Stimulated activated naive CD8-positive, alpha-beta T cell treated with anti-CD3 and anti-CD28 coated beads, Interleukin-15, amount 100 ng/mL, for 72 hours (primary cell): ENCODE measurements at regions not wholly inside any gene's neighbourhood (a gene's known extent, or its start where the extent isn't known, plus 50 kb on each side); places are given as distances from the start of the nearest gene placed in this dataset.
"Not testable (repeated sequence)": the region's sequence is repeated elsewhere in the genome, so short reads cannot be mapped to it uniquely, and the experiment has no call there.

Experiments used
- ATAC-seq: fragments of 150-1000 bp; cut with Tn5 transposase; 2 replicates; pipeline ENCODE4 v1.10.0; 2021; ENCODE audit warnings: mild to moderate bottlenecking, moderate library complexity
- DNase-seq, 2 donors: peaks; one replicate each; pipeline ENCODE4 v3.0.0; 2021 to 2022
- H3K27ac Mint-ChIP-seq, 2 donors: one replicate each; pipeline ENCODE4 v1.8.0; 2022; ENCODE audit warnings: mild to moderate bottlenecking in 2 of 2, mixed read lengths in 2 of 2, moderate library complexity in 2 of 2
- H3K27me3 Mint-ChIP-seq: one replicate; pipeline ENCODE4 v1.8.0; 2022; ENCODE audit warnings: mixed read lengths
- H3K4me1 Mint-ChIP-seq: one replicate; pipeline ENCODE4 v1.8.0; 2022; ENCODE audit warnings: mild to moderate bottlenecking, mixed read lengths
- H3K4me3 Mint-ChIP-seq, 2 donors: one replicate each; pipeline ENCODE4 v1.8.0; 2022; ENCODE audit warnings: mild to moderate bottlenecking in 2 of 2, mixed read lengths in 2 of 2, moderate library complexity in 1 of 2
- H3K9me3 Mint-ChIP-seq, 2 donors: one replicate each; pipeline ENCODE4 v1.8.0; 2022; ENCODE audit warnings: mixed read lengths in 2 of 2

DNA sequence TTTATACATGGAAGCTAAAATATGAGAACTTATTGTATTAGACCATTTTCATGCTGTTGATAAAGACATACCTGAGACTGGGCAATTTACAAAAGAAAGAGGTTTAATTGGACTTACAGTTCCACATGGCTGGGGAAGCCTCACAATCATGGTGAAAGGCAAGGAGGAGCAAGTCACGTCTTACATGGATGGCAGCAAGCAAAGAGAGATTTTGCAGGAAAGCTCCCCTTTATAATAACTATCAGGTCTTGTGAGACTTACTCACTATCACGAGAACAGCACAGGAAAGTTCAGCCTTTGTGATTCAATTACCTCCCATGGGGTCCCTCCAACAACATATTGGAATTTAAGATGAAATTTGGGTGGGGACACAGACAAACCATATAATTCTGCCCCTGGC lies 740.1 kb upstream of the NECTIN3 start:
- not testable (repeated sequence) for H3K27me3 Mint-ChIP-seq, H3K27ac Mint-ChIP-seq, H3K4me3 Mint-ChIP-seq, ATAC-seq, DNase-seq, H3K9me3 Mint-ChIP-seq, H3K4me1 Mint-ChIP-seq

DNA sequence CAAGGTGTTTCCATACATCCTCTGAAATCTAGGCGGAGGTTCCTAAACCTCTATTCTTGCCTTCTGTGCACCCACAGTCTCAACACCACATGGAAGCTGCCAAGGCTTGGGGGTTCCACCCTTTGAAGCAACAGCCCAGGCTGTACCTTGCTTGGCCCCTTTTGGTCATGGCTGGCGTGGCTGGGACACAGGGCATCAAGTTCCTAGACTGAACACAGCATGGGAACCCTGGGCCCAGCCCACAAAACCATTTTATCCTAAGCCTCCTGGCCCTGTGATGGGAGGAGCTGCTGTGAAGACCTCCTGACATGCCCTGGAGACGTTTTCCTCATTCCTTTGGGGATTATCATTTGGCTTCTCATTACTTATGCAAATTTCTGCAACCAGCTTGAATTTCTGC lies 739.0 kb upstream of the NECTIN3 start:
- DNase-seq (no peak), ATAC-seq (no peak)
- no peaks in the 10 kb centered on the region for H3K4me1 Mint-ChIP-seq
- H3K9me3 Mint-ChIP-seq = peaks cover 0 to 9% of the 10 kb centered on the region in 2 donors
- no peak overlapping the region for H3K4me3 Mint-ChIP-seq
- H3K27me3 Mint-ChIP-seq = peaks cover 17% of the 10 kb centered on the region
- no peak overlapping the region for H3K27ac Mint-ChIP-seq

DNA sequence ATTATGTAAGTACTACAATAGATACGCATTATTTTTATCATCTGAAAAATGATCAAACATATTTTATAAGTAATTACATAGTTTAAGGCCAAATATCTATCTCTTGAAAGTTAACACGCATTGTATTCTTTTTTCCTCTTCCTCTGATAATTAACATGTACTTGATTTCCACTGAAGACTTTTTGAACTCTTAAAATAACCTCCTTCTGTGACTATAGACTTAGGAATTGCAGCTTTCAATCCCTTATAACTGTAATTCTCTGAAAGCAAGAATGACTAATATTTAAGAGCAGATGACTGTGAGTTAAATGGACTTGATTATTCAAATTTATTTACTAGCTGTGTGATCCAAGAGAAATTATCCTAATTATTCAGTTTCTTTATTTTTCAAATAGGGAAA lies 730.6 kb upstream of the NECTIN3 start:
- H3K27me3 Mint-ChIP-seq = peaks cover 13% of the 10 kb centered on the region
- no peak overlapping the region for H3K4me3 Mint-ChIP-seq
- ATAC-seq (no peak), DNase-seq (no peak)
- H3K4me1 Mint-ChIP-seq = no peaks in the 10 kb centered on the region
- no peak overlapping the region for H3K27ac Mint-ChIP-seq
- H3K9me3 Mint-ChIP-seq = peaks cover 0 to 9% of the 10 kb centered on the region in 2 donors

DNA sequence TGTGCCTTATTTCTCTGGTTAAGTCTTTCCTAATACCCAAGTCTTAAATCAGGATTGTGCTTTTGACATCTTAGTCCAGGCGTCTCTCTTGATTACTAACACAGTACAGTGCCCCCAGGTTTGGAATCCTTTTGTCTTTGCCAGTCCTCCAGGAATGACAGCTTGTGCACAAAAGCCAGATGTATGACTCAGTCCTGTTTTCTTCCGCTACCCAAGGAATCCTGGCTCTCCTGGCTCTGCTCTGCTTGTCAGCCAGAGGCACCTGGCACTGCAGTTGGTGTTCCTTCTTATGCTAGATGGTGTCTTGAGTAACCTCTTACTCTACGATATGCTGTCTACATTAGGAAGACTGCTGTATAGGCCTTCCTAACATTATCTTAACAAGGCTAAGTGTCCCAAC lies 728.2 kb upstream of the NECTIN3 start:
- H3K4me3 Mint-ChIP-seq = no peak overlapping the region
- H3K9me3 Mint-ChIP-seq = no peaks in the 10 kb centered on the region
- no peak for ATAC-seq
- no peak overlapping the region for H3K27ac Mint-ChIP-seq
- no peaks in the 10 kb centered on the region for H3K4me1 Mint-ChIP-seq
- DNase-seq = no peak
- H3K27me3 Mint-ChIP-seq = no peaks in the 10 kb centered on the region

DNA sequence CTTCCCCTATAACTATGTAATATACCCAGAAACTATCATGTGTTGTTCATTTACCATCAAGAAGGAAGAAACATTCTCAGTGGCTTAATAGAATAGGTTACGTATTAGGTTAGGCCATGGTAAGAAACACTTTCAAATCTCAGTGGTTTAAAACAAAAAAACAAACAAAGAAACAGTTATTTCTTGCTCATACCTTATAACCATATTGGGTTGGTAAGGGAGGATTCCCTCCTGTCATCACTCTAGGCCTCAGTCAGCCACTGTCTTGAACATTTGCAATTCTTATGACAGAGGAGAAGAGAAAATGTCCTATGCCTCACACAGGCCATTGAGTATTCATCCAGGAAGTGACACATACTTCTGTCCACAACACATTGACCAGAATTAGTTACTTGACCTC lies 727.7 kb upstream of the NECTIN3 start:
- Mint-ChIP-seq H3K4me3 (no peak overlapping the region), H3K9me3 (no peaks in the 10 kb centered on the region), H3K4me1 (no peaks in the 10 kb centered on the region), H3K27ac (no peak overlapping the region), H3K27me3 (no peaks in the 10 kb centered on the region)
- ATAC-seq (no peak), DNase-seq (no peak)

DNA sequence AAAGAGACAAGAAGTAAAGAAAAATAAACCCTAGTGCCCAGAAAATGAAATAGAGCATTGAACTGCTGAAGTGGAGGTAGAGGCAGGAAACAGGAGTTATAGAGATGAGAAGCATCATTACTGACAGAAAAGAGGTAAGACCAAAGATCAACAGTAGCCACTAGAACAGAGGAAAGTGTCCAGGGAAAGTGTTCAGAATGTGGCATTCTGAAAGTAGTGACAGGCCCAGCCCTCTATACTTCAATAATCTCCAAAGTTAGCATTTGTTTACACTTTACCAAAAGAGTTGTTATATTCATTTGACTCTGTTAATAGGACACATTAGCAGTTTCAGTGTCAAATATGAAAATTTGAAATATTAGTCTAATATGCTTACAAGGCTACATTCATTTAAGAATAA lies 727.1 kb upstream of the NECTIN3 start:
- DNase-seq (no peak), ATAC-seq (no peak)
- Mint-ChIP-seq H3K4me3 (no peak overlapping the region), H3K27me3 (no peaks in the 10 kb centered on the region), H3K27ac (no peak overlapping the region), H3K4me1 (no peaks in the 10 kb centered on the region), H3K9me3 (no peaks in the 10 kb centered on the region)

DNA sequence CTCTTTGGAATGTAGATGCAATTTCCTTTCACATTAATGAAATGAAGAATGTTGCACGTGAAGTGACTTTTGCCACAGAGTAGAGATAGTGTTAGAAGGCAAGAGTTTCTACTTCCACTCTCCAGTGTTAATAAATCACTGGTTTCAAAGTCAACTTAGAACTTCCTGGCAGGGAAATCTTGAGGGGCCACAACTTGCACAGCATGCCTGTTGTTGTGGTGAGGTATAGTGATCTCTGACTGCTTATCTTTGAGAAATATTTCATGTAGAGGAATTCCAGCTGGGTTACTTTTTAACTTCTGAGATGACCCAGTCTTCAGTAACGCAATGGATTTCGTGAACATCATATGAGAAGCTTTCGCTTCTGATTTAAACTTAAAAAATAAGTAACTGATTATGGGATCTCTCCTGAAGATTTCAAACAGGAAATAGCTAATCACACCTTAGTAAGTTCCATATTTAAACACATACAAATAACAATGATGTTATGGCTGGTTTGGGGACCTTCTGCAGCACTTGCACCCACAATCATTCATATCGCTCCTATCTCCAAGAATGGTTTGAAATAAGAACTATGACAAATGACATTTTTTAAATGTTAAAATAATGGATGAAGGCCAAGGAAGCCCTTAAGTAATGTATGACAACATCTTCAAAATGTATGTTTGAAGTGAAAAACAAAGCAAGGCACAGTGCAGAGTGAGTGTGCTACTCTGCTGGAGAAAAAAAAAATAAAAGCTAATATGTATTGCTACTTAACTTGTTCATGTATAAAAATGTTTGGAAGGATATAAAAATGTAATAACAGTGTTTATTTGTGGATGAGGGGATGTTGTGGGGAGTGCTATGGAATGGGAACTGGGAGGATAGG lies 726.5 kb upstream of the NECTIN3 start:
- H3K27me3 Mint-ChIP-seq = no peaks in the 10 kb centered on the region
- no peak overlapping the region for H3K4me3 Mint-ChIP-seq
- no peaks in the 10 kb centered on the region for H3K4me1 Mint-ChIP-seq
- ATAC-seq = no peak
- DNase-seq = no peak
- H3K9me3 Mint-ChIP-seq = no peaks in the 10 kb centered on the region
- no peak overlapping the region for H3K27ac Mint-ChIP-seq

DNA sequence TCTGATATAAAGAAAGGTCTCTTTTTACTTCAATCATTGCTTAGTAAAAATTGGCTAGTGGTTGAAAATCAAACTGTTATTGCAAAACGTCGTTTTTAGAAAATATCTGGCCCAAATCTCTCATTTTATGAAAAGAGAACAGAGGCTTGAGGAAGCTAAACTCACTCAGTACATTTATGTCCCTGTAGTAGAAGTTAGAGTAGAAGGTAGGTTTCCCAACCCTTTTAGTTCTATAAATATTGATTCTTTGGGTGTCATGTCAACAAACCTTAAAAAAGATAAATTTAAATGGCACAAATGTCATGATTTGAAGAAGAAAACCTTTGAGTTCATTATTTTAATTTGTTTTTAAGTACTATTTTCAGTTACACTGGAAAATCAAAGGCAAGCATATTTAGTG lies 722.3 kb upstream of the NECTIN3 start:
- H3K4me3 Mint-ChIP-seq = no peak overlapping the region
- H3K27ac Mint-ChIP-seq = no peak overlapping the region
- H3K4me1 Mint-ChIP-seq = no peaks in the 10 kb centered on the region
- ATAC-seq = no peak
- no peaks in the 10 kb centered on the region for H3K9me3 Mint-ChIP-seq
- H3K27me3 Mint-ChIP-seq = no peaks in the 10 kb centered on the region
- DNase-seq = no peak

DNA sequence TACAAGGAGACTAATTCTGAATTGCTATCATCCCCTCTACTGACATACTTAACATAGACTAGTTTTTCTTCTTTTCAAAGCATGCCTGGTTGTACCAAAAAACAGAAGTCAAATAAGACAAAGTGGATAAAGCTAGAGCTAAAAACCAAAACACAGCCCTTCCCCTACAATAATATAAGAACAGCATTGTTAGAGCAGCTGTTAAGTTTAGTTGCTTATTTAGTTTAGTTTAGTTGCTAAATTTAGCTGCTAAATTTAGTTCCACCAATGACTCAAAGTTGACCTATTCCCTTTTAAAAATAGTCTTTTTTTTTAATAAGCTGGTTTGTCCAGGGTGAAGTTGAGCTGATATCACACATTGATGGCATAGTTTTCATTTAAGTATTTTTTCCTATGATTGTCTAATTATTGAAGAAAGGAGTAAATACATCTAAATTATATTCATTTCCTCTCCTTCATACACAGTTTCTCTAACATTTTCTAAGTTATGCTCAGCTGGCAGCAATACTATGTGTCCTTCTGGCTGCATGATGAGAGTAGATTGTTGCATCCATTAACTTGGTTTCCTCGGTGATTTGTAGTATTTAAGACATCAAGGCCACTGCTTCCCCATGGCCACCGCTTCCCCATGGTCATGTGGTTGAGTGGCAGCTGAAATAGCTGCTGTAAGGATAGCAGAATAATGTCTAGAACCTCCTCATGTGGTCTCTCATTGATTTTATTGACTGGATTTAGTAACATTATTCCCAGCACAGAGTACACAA lies 718.6 kb upstream of the NECTIN3 start:
- no peak overlapping the region for H3K4me3 Mint-ChIP-seq
- DNase-seq = no peak
- H3K4me1 Mint-ChIP-seq = no peaks in the 10 kb centered on the region
- H3K9me3 Mint-ChIP-seq = no peaks in the 10 kb centered on the region
- no peaks in the 10 kb centered on the region for H3K27me3 Mint-ChIP-seq
- peak overlapping the region in 1 of 2 donors; percentile 25 for H3K27ac Mint-ChIP-seq
- ATAC-seq = no peak

DNA sequence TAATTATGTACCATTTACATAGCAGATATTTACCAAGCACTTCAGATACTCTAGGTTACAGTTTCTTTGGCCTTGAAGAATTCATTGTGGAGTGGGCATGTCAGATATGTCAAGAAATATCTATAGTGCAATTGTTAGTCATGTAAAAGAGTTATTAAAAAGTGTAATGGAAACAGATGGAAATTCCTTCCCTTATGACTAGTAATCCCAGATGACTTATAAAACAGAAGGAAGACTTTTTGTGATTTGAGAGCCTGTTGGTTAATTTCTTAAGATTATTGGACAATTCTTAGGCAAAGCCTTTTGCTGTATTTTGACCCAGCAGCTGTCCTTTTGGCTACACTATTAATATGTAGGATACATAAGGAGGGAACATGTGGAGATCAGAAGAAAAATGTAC lies 708.9 kb upstream of the NECTIN3 start:
- ATAC-seq (no peak), DNase-seq (no peak)
- no peaks in the 10 kb centered on the region for H3K27me3 Mint-ChIP-seq
- H3K4me3 Mint-ChIP-seq = no peak overlapping the region
- no peaks in the 10 kb centered on the region for H3K4me1 Mint-ChIP-seq
- H3K9me3 Mint-ChIP-seq = no peaks in the 10 kb centered on the region
- no peak overlapping the region for H3K27ac Mint-ChIP-seq

DNA sequence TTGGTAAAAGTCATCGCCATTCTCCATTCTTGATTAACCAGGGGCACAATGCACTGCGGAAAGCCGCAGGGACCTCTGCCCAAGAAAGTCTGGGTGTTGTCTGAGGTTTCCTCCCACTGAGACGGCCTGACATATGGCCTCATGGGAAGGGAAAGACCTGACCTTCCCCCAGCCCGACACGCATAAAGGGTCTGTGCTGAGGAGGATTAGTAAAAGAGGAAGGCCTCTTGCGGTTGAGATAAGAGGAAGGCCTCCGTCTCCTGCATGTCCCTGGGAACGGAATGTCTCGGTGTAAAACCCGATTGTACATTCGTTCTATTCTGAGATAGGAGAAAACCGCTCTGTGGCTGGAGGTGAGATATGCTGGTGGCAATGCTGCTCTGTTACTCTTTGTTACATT lies 704.3 kb upstream of the NECTIN3 start:
- H3K27ac Mint-ChIP-seq, H3K4me3 Mint-ChIP-seq, H3K27me3 Mint-ChIP-seq, H3K4me1 Mint-ChIP-seq, DNase-seq, ATAC-seq, H3K9me3 Mint-ChIP-seq: not testable (repeated sequence)

DNA sequence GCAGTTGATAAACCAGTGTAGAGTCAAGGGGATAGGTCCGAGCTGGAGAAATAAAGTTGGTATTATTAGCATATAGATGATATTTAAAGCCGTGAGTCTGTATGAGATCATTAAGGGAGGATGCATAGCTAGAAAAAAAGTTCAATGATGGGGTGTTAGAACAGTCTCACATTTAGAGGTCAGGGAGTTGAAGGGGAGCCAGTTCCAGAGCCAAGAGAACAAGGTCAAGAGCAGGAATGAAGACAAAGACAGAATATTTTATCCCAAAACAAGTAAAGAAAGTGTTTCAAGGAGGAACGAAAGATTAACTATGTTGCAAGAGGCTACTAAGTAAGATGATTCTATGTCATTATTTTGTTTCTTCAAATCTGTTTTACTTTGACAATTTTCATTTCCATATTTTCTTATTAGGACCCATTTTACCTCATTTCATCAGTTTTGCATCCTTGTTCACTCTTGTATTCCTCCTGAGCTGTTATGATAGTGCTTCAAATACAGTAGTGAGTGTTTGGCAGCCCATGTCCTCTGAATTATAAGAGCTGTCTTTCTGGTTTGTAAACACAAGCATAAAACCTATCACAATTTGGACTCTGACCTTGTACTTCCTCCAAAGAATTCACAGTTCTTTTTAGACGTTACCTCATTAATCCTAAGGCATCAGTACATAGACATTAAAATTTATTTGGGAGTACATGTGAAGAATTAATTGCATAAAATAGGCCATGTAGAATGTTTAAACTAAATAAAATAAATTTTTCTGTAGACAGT lies 695.7 kb upstream of the NECTIN3 start:
- peaks cover 9% of the 10 kb centered on the region for H3K27me3 Mint-ChIP-seq
- ATAC-seq (no peak), DNase-seq (no peak)
- no peak overlapping the region for H3K4me3 Mint-ChIP-seq
- no peaks in the 10 kb centered on the region for H3K9me3 Mint-ChIP-seq
- no peaks in the 10 kb centered on the region for H3K4me1 Mint-ChIP-seq
- no peak overlapping the region for H3K27ac Mint-ChIP-seq

DNA sequence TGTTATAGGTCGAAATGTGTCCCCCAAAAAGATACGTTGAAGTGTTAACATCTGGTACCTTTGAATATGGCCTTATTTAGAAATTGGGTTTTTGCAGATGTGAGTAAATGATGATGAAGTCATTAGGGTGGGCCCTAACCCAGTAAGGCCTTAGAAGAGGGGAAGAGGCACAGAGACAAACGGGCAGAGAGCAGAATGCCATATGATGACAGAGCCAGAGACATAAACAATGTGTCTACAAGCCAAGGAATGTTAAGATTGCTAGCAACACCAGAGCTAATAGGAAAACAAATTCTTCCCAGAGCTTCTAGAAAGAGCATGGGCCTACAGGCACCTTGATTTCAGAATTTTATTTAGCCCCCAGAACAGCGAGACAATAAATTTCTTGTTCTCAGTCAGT lies 693.1 kb upstream of the NECTIN3 start:
- Mint-ChIP-seq H3K4me1 (no peaks in the 10 kb centered on the region), H3K9me3 (no peaks in the 10 kb centered on the region), H3K4me3 (no peak overlapping the region), H3K27me3 (no peaks in the 10 kb centered on the region), H3K27ac (no peak overlapping the region)
- ATAC-seq (no peak), DNase-seq (no peak)

DNA sequence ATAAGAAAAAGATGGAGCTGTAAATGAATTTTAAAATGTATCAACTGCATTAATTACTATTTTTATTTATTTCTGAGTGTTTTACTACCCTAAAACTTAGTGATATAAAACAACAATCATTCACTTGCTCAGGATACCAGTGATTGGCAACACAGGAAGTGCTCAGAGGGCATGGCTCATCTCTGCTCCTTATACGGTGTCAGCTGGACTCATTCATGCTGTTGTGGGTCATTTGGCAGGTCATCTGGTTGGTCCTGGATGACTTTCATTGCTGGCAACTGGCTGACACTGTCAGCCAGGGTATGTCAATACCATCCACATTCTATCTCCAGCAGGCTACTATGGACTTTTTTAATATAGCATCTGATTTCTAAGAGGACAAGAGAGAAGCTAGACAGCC lies 689.6 kb upstream of the NECTIN3 start:
- no peaks in the 10 kb centered on the region for H3K9me3 Mint-ChIP-seq
- no peak overlapping the region for H3K4me3 Mint-ChIP-seq
- DNase-seq = no peak
- H3K4me1 Mint-ChIP-seq = no peaks in the 10 kb centered on the region
- H3K27me3 Mint-ChIP-seq = no peaks in the 10 kb centered on the region
- ATAC-seq = no peak
- H3K27ac Mint-ChIP-seq = no peak overlapping the region

DNA sequence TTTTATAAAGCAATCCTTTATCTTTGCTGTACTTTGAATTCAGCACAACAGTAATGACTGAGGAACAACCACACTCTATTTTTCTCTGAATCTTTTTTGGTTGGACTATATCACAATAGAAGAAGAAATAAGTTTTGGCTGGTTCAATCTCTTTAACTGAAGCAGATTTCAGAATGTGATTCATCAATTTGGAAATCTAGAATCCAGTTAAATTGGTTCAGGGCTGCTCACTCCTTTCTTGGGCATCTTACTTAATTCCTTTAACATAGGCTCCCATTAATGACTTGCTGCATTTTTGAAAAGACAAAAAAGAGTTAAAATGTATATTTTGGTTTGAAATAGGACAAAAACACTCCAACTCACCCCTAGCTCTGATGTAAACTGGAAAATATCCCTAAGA lies 688.3 kb upstream of the NECTIN3 start:
- Mint-ChIP-seq H3K9me3 (no peaks in the 10 kb centered on the region), H3K4me1 (no peaks in the 10 kb centered on the region), H3K27me3 (no peaks in the 10 kb centered on the region), H3K27ac (no peak overlapping the region), H3K4me3 (no peak overlapping the region)
- no peak for ATAC-seq
- DNase-seq = no peak

DNA sequence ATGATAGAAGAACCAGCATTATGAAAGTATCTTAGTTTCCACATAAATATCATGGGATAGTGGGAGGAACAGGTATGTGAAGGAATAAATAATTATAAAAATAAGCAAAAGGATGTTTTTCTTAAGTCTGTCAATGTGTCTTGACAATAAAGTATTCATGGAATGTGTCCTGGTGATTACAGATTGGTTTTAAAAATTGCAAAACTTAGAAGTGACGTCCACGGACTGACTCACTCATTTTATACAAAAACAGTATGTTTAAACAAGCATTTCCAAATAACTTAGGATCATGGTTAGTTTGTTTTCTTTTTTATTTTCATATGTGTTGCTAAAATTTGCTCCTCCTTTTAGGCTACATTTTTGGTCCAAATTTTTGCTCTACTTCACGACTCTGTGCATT lies 687.0 kb upstream of the NECTIN3 start:
- no peak for ATAC-seq
- Mint-ChIP-seq H3K4me3 (no peak overlapping the region), H3K27me3 (no peaks in the 10 kb centered on the region), H3K9me3 (no peaks in the 10 kb centered on the region), H3K4me1 (no peaks in the 10 kb centered on the region), H3K27ac (no peak overlapping the region)
- no peak for DNase-seq
